ENCODE measurements at regions not wholly inside any gene's neighbourhood (a gene's known extent, or its start where the extent isn't known, plus 50 kb on each side); places are given as distances from the start of the nearest gene placed in this dataset.
"Not testable (repeated sequence)": the region's sequence is repeated elsewhere in the genome, so short reads cannot be mapped to it uniquely, and the experiment has no call there.

DNA sequence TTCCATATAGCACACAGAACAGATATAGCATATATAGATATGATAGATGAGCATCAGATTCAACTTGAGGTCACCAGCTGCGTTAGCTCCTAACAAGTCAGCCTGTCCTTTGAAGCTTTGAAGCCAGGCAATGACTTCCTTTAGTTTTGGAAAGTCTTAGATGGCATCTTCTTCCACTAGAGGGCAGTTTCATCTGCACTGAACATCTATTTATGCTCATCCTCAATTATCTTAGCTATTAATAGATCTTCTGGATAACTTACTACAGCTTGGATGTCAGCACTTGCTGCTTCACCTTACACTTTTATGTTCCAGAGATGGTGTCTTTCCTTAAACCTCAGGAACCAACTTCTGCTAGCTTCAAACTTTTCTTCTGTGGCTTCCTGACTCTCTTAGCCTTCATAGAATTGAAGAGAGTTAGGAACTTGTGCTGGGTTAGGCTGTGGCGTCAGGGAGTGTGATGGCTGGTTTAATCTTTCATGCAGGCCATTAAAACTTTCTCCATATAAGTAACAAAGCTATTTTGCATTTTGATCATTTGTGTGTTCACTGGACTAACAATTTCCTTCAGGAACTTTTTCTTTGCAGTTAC is 1401.4 kb downstream of the EFNA5 start:
- Histone ChIP-seq H3K27ac (ENCODE audit: low read depth, low read length) (no peak overlapping the region), H3K36me3 (ENCODE audit: insufficient read depth, low read length) (no peaks in the 10 kb centered on the region), H3K27me3 (ENCODE audit: insufficient read depth, low read length) (no peaks in the 10 kb centered on the region), H3K9me3 (ENCODE audit: insufficient read depth, low read depth, low read length) (no peaks in the 10 kb centered on the region), H2AFZ (ENCODE audit: low read depth, low read length) (no peak overlapping the region), H4K20me1 (ENCODE audit: insufficient read depth, low read length) (no peaks in the 10 kb centered on the region), H3K9ac (ENCODE audit: low read length) (no peak overlapping the region), H3K79me2 (ENCODE audit: insufficient read depth, low read length) (no peaks in the 10 kb centered on the region), H3K4me2 (ENCODE audit: low read length) (no peak overlapping the region), H3K4me1 (ENCODE audit: insufficient read depth, low read length) (no peaks in the 10 kb centered on the region), H3K4me3 (ENCODE audit: insufficient read depth, low read depth, low read length) (no peak overlapping the region)
- FAIRE-seq (peak; percentile 59), DNase-seq (ENCODE audit: low read depth) (peak; percentile 25)
- Mint-ChIP-seq H3K9me3 (ENCODE audit: unreplicated experiment) (no peaks in the 10 kb centered on the region), H3K4me1 (ENCODE audit: low read depth, unreplicated experiment) (peaks cover 3% of the 10 kb centered on the region), H3K27me3 (ENCODE audit: low read depth, unreplicated experiment) (no peaks in the 10 kb centered on the region), H3K36me3 (ENCODE audit: low read depth, unreplicated experiment) (no peaks in the 10 kb centered on the region), H3K27ac (ENCODE audit: unreplicated experiment) (no peak overlapping the region), H3K4me3 (ENCODE audit: unreplicated experiment) (no peak overlapping the region)
- TF ChIP-seq, protein P1, sequence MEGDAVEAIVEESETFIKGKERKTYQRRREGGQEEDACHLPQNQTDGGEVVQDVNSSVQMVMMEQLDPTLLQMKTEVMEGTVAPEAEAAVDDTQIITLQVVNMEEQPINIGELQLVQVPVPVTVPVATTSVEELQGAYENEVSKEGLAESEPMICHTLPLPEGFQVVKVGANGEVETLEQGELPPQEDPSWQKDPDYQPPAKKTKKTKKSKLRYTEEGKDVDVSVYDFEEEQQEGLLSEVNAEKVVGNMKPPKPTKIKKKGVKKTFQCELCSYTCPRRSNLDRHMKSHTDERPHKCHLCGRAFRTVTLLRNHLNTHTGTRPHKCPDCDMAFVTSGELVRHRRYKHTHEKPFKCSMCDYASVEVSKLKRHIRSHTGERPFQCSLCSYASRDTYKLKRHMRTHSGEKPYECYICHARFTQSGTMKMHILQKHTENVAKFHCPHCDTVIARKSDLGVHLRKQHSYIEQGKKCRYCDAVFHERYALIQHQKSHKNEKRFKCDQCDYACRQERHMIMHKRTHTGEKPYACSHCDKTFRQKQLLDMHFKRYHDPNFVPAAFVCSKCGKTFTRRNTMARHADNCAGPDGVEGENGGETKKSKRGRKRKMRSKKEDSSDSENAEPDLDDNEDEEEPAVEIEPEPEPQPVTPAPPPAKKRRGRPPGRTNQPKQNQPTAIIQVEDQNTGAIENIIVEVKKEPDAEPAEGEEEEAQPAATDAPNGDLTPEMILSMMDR (IDR thresholded peaks at IDR 0.05; ENCODE audit: insufficient read depth, low read depth, low read length): peak; percentile 45
- TF ChIP-seq EZH2 (IDR thresholded peaks at IDR 0.05; ENCODE audit: insufficient read depth, low read length): no peak

GRCh38 chr5:106267256-106267655 is 1403.5 kb downstream of the EFNA5 start:
- no peak overlapping the region for H3K27ac Mint-ChIP-seq (ENCODE audit: unreplicated experiment)
- Histone ChIP-seq H4K20me1 (ENCODE audit: insufficient read depth, low read length) (no peaks in the 10 kb centered on the region), H3K9me3 (ENCODE audit: insufficient read depth, low read depth, low read length) (no peaks in the 10 kb centered on the region), H3K36me3 (ENCODE audit: insufficient read depth, low read length) (no peaks in the 10 kb centered on the region), H3K27me3 (ENCODE audit: insufficient read depth, low read length) (no peaks in the 10 kb centered on the region), H3K4me2 (ENCODE audit: low read length) (no peak overlapping the region), H2AFZ (ENCODE audit: low read depth, low read length) (no peak overlapping the region), H3K4me3 (ENCODE audit: insufficient read depth, low read depth, low read length) (no peak overlapping the region), H3K79me2 (ENCODE audit: insufficient read depth, low read length) (no peaks in the 10 kb centered on the region), H3K9ac (ENCODE audit: low read length) (no peak overlapping the region), H3K27ac (ENCODE audit: low read depth, low read length) (no peak overlapping the region), H3K4me1 (ENCODE audit: insufficient read depth, low read length) (no peaks in the 10 kb centered on the region)
- TF ChIP-seq, protein P1 (IDR thresholded peaks at IDR 0.05; ENCODE audit: insufficient read depth, low read depth, low read length): no peak
- TF ChIP-seq EZH2 (IDR thresholded peaks at IDR 0.05; ENCODE audit: insufficient read depth, low read length): no peak
- no peaks in the 10 kb centered on the region for H3K36me3 Mint-ChIP-seq (ENCODE audit: low read depth, unreplicated experiment)
- H3K27me3 Mint-ChIP-seq (ENCODE audit: low read depth, unreplicated experiment): no peaks in the 10 kb centered on the region
- FAIRE-seq (no peak), DNase-seq (ENCODE audit: low read depth) (no peak)
- peaks cover 9% of the 10 kb centered on the region for H3K4me1 Mint-ChIP-seq (ENCODE audit: low read depth, unreplicated experiment)
- no peak overlapping the region for H3K4me3 Mint-ChIP-seq (ENCODE audit: unreplicated experiment)
- H3K9me3 Mint-ChIP-seq (ENCODE audit: unreplicated experiment): no peaks in the 10 kb centered on the region

- Histone ChIP-seq H3K4me1 (ENCODE audit: insufficient read depth, low read length) (peaks cover 4% of the 10 kb centered on the region), H2AFZ (ENCODE audit: low read depth, low read length) (no peak overlapping the region), H3K4me3 (ENCODE audit: insufficient read depth, low read depth, low read length) (no peak overlapping the region), H4K20me1 (ENCODE audit: insufficient read depth, low read length) (no peaks in the 10 kb centered on the region), H3K79me2 (ENCODE audit: insufficient read depth, low read length) (no peaks in the 10 kb centered on the region), H3K27ac (ENCODE audit: low read depth, low read length) (no peak overlapping the region), H3K9ac (ENCODE audit: low read length) (no peak overlapping the region), H3K4me2 (ENCODE audit: low read length) (no peak overlapping the region), H3K36me3 (ENCODE audit: insufficient read depth, low read length) (no peaks in the 10 kb centered on the region), H3K9me3 (ENCODE audit: insufficient read depth, low read depth, low read length) (no peaks in the 10 kb centered on the region), H3K27me3 (ENCODE audit: insufficient read depth, low read length) (no peaks in the 10 kb centered on the region)
- H3K4me3 Mint-ChIP-seq (ENCODE audit: unreplicated experiment): no peak overlapping the region
- no peak for DNase-seq (ENCODE audit: low read depth)
- no peak for FAIRE-seq
- H3K36me3 Mint-ChIP-seq (ENCODE audit: low read depth, unreplicated experiment): no peaks in the 10 kb centered on the region
- TF ChIP-seq EZH2 (IDR thresholded peaks at IDR 0.05; ENCODE audit: insufficient read depth, low read length): no peak
- H3K9me3 Mint-ChIP-seq (ENCODE audit: unreplicated experiment): no peaks in the 10 kb centered on the region
- H3K27ac Mint-ChIP-seq (ENCODE audit: unreplicated experiment): peak overlapping the region; percentile 37
- peaks cover 31% of the 10 kb centered on the region for H3K4me1 Mint-ChIP-seq (ENCODE audit: low read depth, unreplicated experiment)
- no peaks in the 10 kb centered on the region for H3K27me3 Mint-ChIP-seq (ENCODE audit: low read depth, unreplicated experiment)
Measured at GRCh38 chr5:106262395-106262794, 1408.3 kb downstream of the EFNA5 start.

DNA sequence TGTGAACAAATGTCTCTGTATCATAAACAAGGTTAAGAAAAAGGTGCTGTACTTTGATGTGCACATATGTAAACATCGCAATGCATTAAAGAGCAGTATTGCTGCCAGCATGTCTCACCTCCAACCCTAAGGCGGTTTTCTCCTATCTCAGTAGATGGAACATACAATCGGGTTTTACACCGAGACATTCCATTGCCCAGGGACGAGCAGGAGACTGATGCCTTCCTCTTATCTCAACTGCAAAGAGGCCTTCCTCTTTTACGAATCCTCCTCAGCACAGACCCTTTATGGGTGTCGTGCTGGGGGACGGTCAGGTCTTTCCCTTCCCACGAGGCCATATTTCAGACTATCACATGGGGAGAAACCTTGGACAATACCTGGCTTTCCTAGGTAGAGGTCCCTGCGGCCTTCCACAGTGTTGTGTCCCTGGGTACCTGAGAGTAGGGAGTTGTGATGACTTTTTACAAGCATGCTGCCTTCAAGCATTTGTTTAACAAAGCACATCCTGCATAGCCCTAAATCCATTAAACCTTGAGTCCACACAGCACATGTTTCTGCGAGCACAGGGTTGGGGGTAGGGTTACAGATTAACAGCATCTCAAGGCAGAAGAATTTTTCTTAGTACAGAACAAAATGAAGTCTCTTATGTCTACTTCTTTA is 1411.2 kb downstream of the EFNA5 start:
- H3K9me3 Mint-ChIP-seq (ENCODE audit: unreplicated experiment): not testable (repeated sequence)

More for the DNA sequence above, 1411.2 kb downstream of the EFNA5 start:
- not testable (repeated sequence) for H2AFZ ChIP-seq (ENCODE audit: low read depth, low read length); H3K36me3 Mint-ChIP-seq (ENCODE audit: low read depth, unreplicated experiment); H3K9me3 ChIP-seq (ENCODE audit: insufficient read depth, low read depth, low read length); H3K27ac ChIP-seq (ENCODE audit: low read depth, low read length); H3K9ac ChIP-seq (ENCODE audit: low read length); H4K20me1 ChIP-seq (ENCODE audit: insufficient read depth, low read length); H3K36me3 ChIP-seq (ENCODE audit: insufficient read depth, low read length); H3K27me3 ChIP-seq (ENCODE audit: insufficient read depth, low read length); H3K4me1 ChIP-seq (ENCODE audit: insufficient read depth, low read length); FAIRE-seq; H3K4me3 Mint-ChIP-seq (ENCODE audit: unreplicated experiment); DNase-seq (ENCODE audit: low read depth); H3K79me2 ChIP-seq (ENCODE audit: insufficient read depth, low read length); H3K4me3 ChIP-seq (ENCODE audit: insufficient read depth, low read depth, low read length); H3K27me3 Mint-ChIP-seq (ENCODE audit: low read depth, unreplicated experiment); H3K4me2 ChIP-seq (ENCODE audit: low read length)
- Mint-ChIP-seq H3K27ac (ENCODE audit: unreplicated experiment) (peak overlapping the region; percentile 89), H3K4me1 (ENCODE audit: low read depth, unreplicated experiment) (peaks cover 31% of the 10 kb centered on the region)

Data from astrocyte (in vitro differentiated cells and primary cell).